GM23248 (cell line): ENCODE measurements at regions not wholly inside any gene's neighbourhood (a gene's known extent, or its start where the extent isn't known, plus 50 kb on each side); places are given as distances from the start of the nearest gene placed in this dataset.

Experiments used
- DNase-seq: peaks from one replicate; pipeline ENCODE4 v3.0.0-alpha.2; 2015
- H2AFZ ChIP-seq: fragments of 200-600 bp; sonication (generic); 2 replicates; pipeline ENCODE4 v1.6.1; 2016; ENCODE audit warnings: antibody characterized with exemption
- H3F3A ChIP-seq: fragments of 200-600 bp; sonication (generic); 2 replicates; pipeline ENCODE4 v1.6.1; 2016; ENCODE audit warnings: mild to moderate bottlenecking, antibody characterized with exemption, mixed run types; ENCODE audit not compliant: insufficient read depth
- H3K27ac ChIP-seq: fragments of 200-600 bp; sonication (generic); 2 replicates; pipeline ENCODE4 v1.5.1; 2016; ENCODE audit warnings: mild to moderate bottlenecking
- H3K27me3 ChIP-seq: fragments of 200-600 bp; sonication (generic); replicated peaks from 2 replicates; pipeline ENCODE4 v1.6.1; 2016; ENCODE audit warnings: mild to moderate bottlenecking; ENCODE audit not compliant: insufficient read depth
- H3K36me3 ChIP-seq: fragments of 200-600 bp; sonication (generic); 2 replicates; pipeline ENCODE4 v1.6.1; 2016; ENCODE audit warnings: low read depth, mild to moderate bottlenecking
- H3K4me1 ChIP-seq: fragments of 200-600 bp; sonication (generic); 2 replicates; pipeline ENCODE4 v1.6.1; 2016; ENCODE audit warnings: mild to moderate bottlenecking; ENCODE audit not compliant: insufficient read depth
- H3K4me2 ChIP-seq: fragments of 200-600 bp; sonication (generic); one replicate; pipeline ENCODE4 v1.6.1; 2016; ENCODE audit warnings: mild to moderate bottlenecking; ENCODE audit not compliant: unreplicated experiment
- H3K4me3 ChIP-seq: fragments of 200-600 bp; sonication (generic); 2 replicates; pipeline ENCODE4 v1.5.1; 2016; ENCODE audit warnings: mild to moderate bottlenecking
- H3K79me2 ChIP-seq: fragments of 200-600 bp; sonication (generic); 2 replicates; pipeline ENCODE4 v1.6.1; 2016; ENCODE audit warnings: mild to moderate bottlenecking; ENCODE audit not compliant: insufficient read depth
- H3K9ac ChIP-seq: fragments of 200-600 bp; sonication (generic); 2 replicates; pipeline ENCODE4 v1.6.1; 2016; ENCODE audit warnings: mild to moderate bottlenecking
- H3K9me2 ChIP-seq: fragments of 200-600 bp; sonication (generic); 2 replicates; pipeline ENCODE4 v1.6.1; 2016; ENCODE audit warnings: mixed run types, mild to moderate bottlenecking, moderate library complexity; ENCODE audit not compliant: insufficient read depth
- H3K9me3 ChIP-seq: fragments of 200-600 bp; sonication (generic); one replicate; pipeline ENCODE4 v1.6.1; 2017; ENCODE audit warnings: low read depth
- H4K20me1 ChIP-seq: fragments of 200-600 bp; sonication (generic); 2 replicates; pipeline ENCODE4 v1.6.0; 2016; ENCODE audit not compliant: insufficient read depth
- EZH2 ChIP-seq: fragments of 200-600 bp; sonication (generic); IDR thresholded peaks from 2 replicates; pipeline ENCODE4 v1.6.1; 2018; ENCODE audit warnings: antibody characterized with exemption, mild to moderate bottlenecking; ENCODE audit not compliant: insufficient read depth, poor library complexity, severe bottlenecking
- EZH2phosphoT487 ChIP-seq: fragments of 200-600 bp; sonication (generic); IDR thresholded peaks from 2 replicates; pipeline ENCODE4 v1.6.1; 2018; ENCODE audit warnings: antibody characterized with exemption, moderate library complexity, mild to moderate bottlenecking, low read depth; ENCODE audit not compliant: insufficient read depth
- WGBS, 2 experiments: methylation state at CpG; one replicate each; pipeline ENCODE4 v1.1.6; 2015 to 2017; ENCODE audit warnings: low lambda C conversion rate in 2 of 2, low coverage in 1 of 2; ENCODE audit errors: missing lambda C conversion rate in 2 of 2; 5-methylcytosine and 5-hydroxymethylcytosine counted together
- in situ Hi-C: fragments of 300-500 bp; cut with MboI; formaldehyde crosslinking; loops from 2 replicates; pipeline ENCODE4 v1.15.0; 2020

DNA sequence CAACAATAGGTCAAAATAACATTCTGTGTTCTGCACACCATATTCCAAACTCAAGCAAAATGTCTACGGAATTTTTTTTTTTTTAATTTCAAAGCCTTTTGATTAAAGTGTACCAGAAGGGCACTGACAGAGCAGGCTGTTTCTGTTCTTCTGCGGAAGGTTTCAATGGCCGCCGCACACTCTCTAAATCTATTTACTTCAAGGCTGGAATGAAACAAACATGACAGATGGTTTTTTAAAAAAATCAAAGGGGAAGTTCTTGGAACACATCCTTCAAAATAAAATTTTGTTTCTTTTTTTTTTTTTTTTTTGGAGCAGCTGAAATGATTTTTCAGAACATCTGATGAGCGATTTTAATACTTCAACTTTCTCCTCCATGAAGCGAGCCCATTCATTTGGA, 259.1 kb downstream of the TXNL1 start:
- no peaks in the 10 kb centered on the region for H4K20me1 ChIP-seq
- H2AFZ ChIP-seq, result peak overlapping the region; percentile 92
- WGBS, 2 experiments, result 5 to 8% methylated on average over 6 of the region's 6 CpGs

DNA sequence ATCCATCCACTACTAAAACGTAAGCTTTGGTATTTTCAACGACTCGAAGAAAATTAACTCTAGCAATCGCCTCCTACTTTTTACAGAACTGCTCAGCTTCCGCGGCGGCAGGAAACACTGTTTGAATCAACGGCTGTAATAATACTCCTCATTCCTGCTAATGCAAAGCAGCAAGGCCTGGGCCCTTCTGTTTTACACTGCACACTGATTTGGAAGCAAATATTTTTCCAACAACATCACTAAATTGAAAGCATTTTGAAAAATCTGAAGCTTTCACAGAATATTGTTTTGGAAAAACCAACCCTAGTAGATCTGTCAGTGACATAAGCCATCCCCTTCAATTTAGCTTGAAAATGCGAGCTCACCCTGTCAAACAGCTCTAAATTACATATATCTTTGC, 261.2 kb downstream of the TXNL1 start:
- H4K20me1 ChIP-seq, result no peaks in the 10 kb centered on the region
- no peaks in the 10 kb centered on the region for H3K9me2 ChIP-seq
- H3K27me3 ChIP-seq, result no peaks in the 10 kb centered on the region
- peak overlapping the region; percentile 92 for H2AFZ ChIP-seq
- no peaks in the 10 kb centered on the region for H3K79me2 ChIP-seq
- in situ Hi-C loops, result no loop called here
- no peak overlapping the region for H3K27ac ChIP-seq
- peak overlapping the region; percentile 61 for H3K4me3 ChIP-seq
- H3K4me2 ChIP-seq, result peak overlapping the region; percentile 93
- no peaks in the 10 kb centered on the region for H3K9me3 ChIP-seq
- TF ChIP-seq EZH2phosphoT487 (no peak), EZH2 (no peak)
- peaks cover 25% of the 10 kb centered on the region for H3K4me1 ChIP-seq
- WGBS, 2 experiments, result 4 to 6% methylated on average over 9 of the region's 9 CpGs
- H3K36me3 ChIP-seq, result no peaks in the 10 kb centered on the region
- peak overlapping the region; percentile 23 for H3K9ac ChIP-seq
- peak; percentile 57 for DNase-seq
- no peaks in the 10 kb centered on the region for H3F3A ChIP-seq

More for the DNA sequence above, 259.1 kb downstream of the TXNL1 start:
- no peak for TF ChIP-seq EZH2phosphoT487
- no peak for TF ChIP-seq EZH2
- Histone ChIP-seq H3K4me3 (peak overlapping the region; percentile 75), H3K9ac (peak overlapping the region; percentile 67), H3K36me3 (no peaks in the 10 kb centered on the region), H3F3A (no peaks in the 10 kb centered on the region), H3K9me2 (no peaks in the 10 kb centered on the region), H3K27me3 (no peaks in the 10 kb centered on the region), H3K4me1 (peaks cover 25% of the 10 kb centered on the region), H3K27ac (no peak overlapping the region), H3K9me3 (no peaks in the 10 kb centered on the region), H3K79me2 (no peaks in the 10 kb centered on the region), H3K4me2 (peak overlapping the region; percentile 93)
- in situ Hi-C loops, result no loop called here
- peak; percentile 44 for DNase-seq

DNA sequence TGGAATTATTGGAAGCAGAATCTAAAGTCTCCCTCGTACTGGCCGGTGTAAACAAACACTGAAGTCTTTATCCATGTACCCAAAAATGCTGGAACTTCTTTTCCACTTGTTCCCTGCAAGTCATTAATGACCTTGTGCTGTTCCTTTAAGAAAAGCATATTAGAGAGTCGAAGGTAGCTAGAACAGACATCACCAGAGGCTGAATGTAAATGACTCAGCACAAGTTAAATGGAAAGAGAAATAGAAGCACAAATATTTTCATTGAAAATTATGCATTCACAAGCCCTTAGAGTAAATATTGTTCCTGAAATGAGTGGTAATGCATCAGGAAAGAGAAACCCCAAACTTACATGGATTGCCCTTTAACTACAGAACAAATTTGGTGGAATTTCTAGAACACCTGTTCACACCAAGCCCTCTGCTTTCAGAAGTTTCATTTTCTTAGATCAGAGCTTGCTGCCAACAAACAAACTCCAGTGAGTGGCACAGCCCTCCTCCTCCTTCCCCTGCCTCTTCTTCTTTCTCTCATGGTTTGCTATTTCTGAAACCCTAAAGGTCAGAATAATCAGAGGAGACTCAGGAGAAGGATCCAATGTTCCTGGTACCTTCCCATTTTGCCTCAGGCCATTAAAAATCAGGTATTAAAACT, 264.3 kb downstream of the TXNL1 start:
- no peak for TF ChIP-seq EZH2phosphoT487
- no peak for TF ChIP-seq EZH2
- in situ Hi-C loops, result no loop called here
- no peak overlapping the region for H2AFZ ChIP-seq
- no peaks in the 10 kb centered on the region for H3F3A ChIP-seq
- H4K20me1 ChIP-seq, result no peaks in the 10 kb centered on the region
- H3K9me3 ChIP-seq, result no peaks in the 10 kb centered on the region
- H3K27me3 ChIP-seq, result no peaks in the 10 kb centered on the region
- H3K4me2 ChIP-seq, result no peak overlapping the region
- DNase-seq, result peak; percentile 29
- H3K4me1 ChIP-seq, result peaks cover 25% of the 10 kb centered on the region
- H3K79me2 ChIP-seq, result no peaks in the 10 kb centered on the region
- H3K9me2 ChIP-seq, result no peaks in the 10 kb centered on the region
- H3K27ac ChIP-seq, result no peak overlapping the region
- no peak overlapping the region for H3K9ac ChIP-seq
- H3K36me3 ChIP-seq, result no peaks in the 10 kb centered on the region
- 78 to 84% methylated on average over 3 of the region's 3 CpGs for WGBS, 2 experiments
- H3K4me3 ChIP-seq, result no peak overlapping the region

DNA sequence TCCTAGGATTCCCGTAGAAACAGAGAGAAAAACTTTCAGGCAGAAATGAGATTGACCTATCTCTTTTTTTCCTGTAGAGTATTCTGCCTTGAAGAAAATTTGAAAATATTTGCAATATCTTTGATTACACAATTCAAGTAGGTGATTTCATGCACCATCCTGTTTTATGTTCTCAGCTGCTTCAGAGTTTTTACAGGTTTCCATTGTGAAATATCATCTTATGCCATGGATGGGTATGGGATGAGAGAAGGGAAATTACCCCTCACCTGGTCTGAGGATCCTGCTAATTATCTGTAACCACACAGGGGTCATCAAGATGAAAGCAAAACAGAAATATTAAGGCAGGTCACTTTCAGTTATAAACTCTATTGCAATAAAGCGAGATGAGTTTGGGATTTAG, 264.8 kb downstream of the TXNL1 start:
- Histone ChIP-seq H4K20me1 (no peaks in the 10 kb centered on the region), H3K36me3 (no peaks in the 10 kb centered on the region), H2AFZ (no peak overlapping the region), H3K27me3 (no peaks in the 10 kb centered on the region), H3K4me3 (no peak overlapping the region), H3K9ac (no peak overlapping the region), H3K9me3 (no peaks in the 10 kb centered on the region), H3F3A (no peaks in the 10 kb centered on the region), H3K79me2 (no peaks in the 10 kb centered on the region), H3K9me2 (no peaks in the 10 kb centered on the region), H3K4me1 (peaks cover 23% of the 10 kb centered on the region), H3K27ac (no peak overlapping the region), H3K4me2 (no peak overlapping the region)
- no peak for TF ChIP-seq EZH2
- no peak for TF ChIP-seq EZH2phosphoT487
- in situ Hi-C loops, result no loop called here
- DNase-seq, result no peak
- WGBS, 2 experiments, result 94 to 98% methylated on average over 2 of the region's 2 CpGs
